ENCODE measurements at regions not wholly inside any gene's neighbourhood (a gene's known extent, or its start where the extent isn't known, plus 50 kb on each side); places are given as distances from the start of the nearest gene placed in this dataset.

- no peak for TF ChIP-seq CTCF (IDR thresholded peaks at IDR 0.05; ENCODE audit: unreplicated experiment)
- peak; percentile 32 for DNase-seq (ENCODE audit: unreplicated experiment)
- Mint-ChIP-seq H3K27me3 (ENCODE audit: insufficient read depth, unreplicated experiment) (no peaks in the 10 kb centered on the region), H3K4me1 (ENCODE audit: insufficient read depth, unreplicated experiment) (peaks cover 6% of the 10 kb centered on the region), H3K9me3 (ENCODE audit: unreplicated experiment) (peaks cover 6% of the 10 kb centered on the region), H3K27ac (ENCODE audit: low read depth, unreplicated experiment) (no peak overlapping the region), H3K4me3 (ENCODE audit: unreplicated experiment) (no peak overlapping the region), H3K36me3 (ENCODE audit: insufficient read depth, unreplicated experiment) (no peaks in the 10 kb centered on the region)
- POLR2A ChIA-PET, result interaction anchor here (0.6 to 1.6 kb wide), 5 partner anchors 15 to 171 kb away, joined by 3 to 4 read pairs (median 4); partner anchors contain the start of gene PARP1
- no TSS peak for BruUV-seq (replicated peaks)
- CTCF ChIA-PET, result interaction anchor here (1.0 to 1.4 kb wide), 3 partner anchors 8 to 68 kb away, joined by 3 to 6 read pairs (median 3); no protein-coding TSS in a partner anchor
- intact Hi-C loops (cut with micrococcal nuclease), result no loop called here
These were observed 65.4 kb upstream of the STUM start for GRCh38 chr1:226482975-226483700.

DNA sequence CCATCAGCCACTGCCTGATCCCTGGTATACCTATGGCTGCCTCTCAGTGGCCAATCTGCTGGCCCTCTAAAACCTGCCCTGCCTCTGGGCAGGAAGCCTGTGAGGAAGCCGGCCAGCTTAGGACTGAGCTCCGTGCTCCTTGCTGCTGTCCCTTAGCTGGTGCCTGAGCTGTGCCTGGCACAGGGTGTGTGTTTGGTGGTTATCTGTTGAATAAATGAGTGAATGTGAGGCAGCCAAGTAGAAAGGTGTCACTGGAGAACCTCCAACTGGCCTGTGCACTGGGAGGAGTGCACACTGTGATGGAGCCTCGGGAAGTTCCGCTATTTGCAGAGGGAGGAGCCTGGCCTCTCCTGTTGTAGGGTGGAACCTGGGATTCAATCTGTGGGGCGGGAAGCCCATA is 63.4 kb upstream of the STUM start:
- Mint-ChIP-seq H3K4me1 (ENCODE audit: insufficient read depth, unreplicated experiment) (peaks cover 13% of the 10 kb centered on the region), H3K9me3 (ENCODE audit: unreplicated experiment) (peaks cover 8% of the 10 kb centered on the region), H3K36me3 (ENCODE audit: insufficient read depth, unreplicated experiment) (no peaks in the 10 kb centered on the region), H3K27me3 (ENCODE audit: insufficient read depth, unreplicated experiment) (no peaks in the 10 kb centered on the region), H3K4me3 (ENCODE audit: unreplicated experiment) (no peak overlapping the region), H3K27ac (ENCODE audit: low read depth, unreplicated experiment) (no peak overlapping the region)
- no peak for DNase-seq (ENCODE audit: unreplicated experiment)
- intact Hi-C loops (cut with micrococcal nuclease), result no loop called here
- ChIA-PET CTCF (interaction anchor here (0.7 to 1.4 kb wide), 2 partner anchors 10 to 87 kb away, joined by 3 to 4 read pairs; no protein-coding TSS in a partner anchor), POLR2A (interaction anchor here (1.1 to 1.6 kb wide), 3 partner anchors 13 to 77 kb away, joined by 3 to 4 read pairs (median 3); partner anchors contain the start of gene PARP1)
- BruUV-seq (replicated peaks), result no TSS peak
- TF ChIP-seq CTCF (IDR thresholded peaks at IDR 0.05; ENCODE audit: unreplicated experiment), result no peak

GRCh38 chr1:226486161-226486560 is 62.4 kb upstream of the STUM start:
- Mint-ChIP-seq H3K36me3 (ENCODE audit: insufficient read depth, unreplicated experiment) (no peaks in the 10 kb centered on the region), H3K27me3 (ENCODE audit: insufficient read depth, unreplicated experiment) (no peaks in the 10 kb centered on the region), H3K9me3 (ENCODE audit: unreplicated experiment) (peaks cover 8% of the 10 kb centered on the region), H3K4me1 (ENCODE audit: insufficient read depth, unreplicated experiment) (peaks cover 13% of the 10 kb centered on the region), H3K27ac (ENCODE audit: low read depth, unreplicated experiment) (no peak overlapping the region), H3K4me3 (ENCODE audit: unreplicated experiment) (no peak overlapping the region)
- DNase-seq (ENCODE audit: unreplicated experiment), result no peak
- ChIA-PET POLR2A (interaction anchor here (1.2 kb wide), 1 partner anchor 17 kb away, joined by 4 read pairs; no protein-coding TSS in a partner anchor), CTCF (interaction anchor here (0.6 to 1.4 kb wide), 2 partner anchors 11 to 1484 kb away, joined by 3 to 4 read pairs; no protein-coding TSS in a partner anchor)
- BruUV-seq (replicated peaks), result no TSS peak
- TF ChIP-seq CTCF (IDR thresholded peaks at IDR 0.05; ENCODE audit: unreplicated experiment), result no peak
- intact Hi-C loops (cut with micrococcal nuclease), result no loop called here

DNA sequence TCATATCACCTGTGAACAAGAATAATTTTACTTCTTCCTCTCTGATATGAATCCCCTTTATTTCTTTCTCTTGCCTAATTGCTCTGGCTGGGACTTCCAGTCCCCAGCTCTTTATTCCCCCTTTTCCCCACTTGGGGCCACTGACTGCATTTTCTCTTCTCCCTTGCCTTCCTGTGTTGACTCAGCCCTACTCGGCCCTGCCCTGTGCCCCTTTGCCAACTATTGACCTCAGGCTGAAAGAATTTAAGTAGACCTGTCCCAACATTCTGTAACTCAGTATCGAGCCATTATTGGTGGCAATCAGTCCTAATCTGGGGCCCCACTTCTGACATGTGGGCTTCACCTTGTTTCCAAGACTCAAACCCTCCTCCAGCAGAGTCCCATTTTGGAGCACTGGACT is 60.6 kb upstream of the STUM start:
- H3K4me3 Mint-ChIP-seq (ENCODE audit: unreplicated experiment), result no peak overlapping the region
- intact Hi-C loops (cut with micrococcal nuclease), result loop anchor here (1.0 to 2.0 kb wide), 2 partner anchors 59 to 115 kb away; no protein-coding TSS in a partner anchor
- DNase-seq (ENCODE audit: unreplicated experiment), result peak; percentile 75
- H3K9me3 Mint-ChIP-seq (ENCODE audit: unreplicated experiment), result peaks cover 8% of the 10 kb centered on the region
- CTCF ChIA-PET, result interaction anchor here (0.7 to 1.2 kb wide), 6 partner anchors 9 to 138 kb away, joined by 3 to 5 read pairs (median 4); partner anchors contain the start of gene STUM
- no peaks in the 10 kb centered on the region for H3K27me3 Mint-ChIP-seq (ENCODE audit: insufficient read depth, unreplicated experiment)
- H3K4me1 Mint-ChIP-seq (ENCODE audit: insufficient read depth, unreplicated experiment), result peaks cover 13% of the 10 kb centered on the region
- TF ChIP-seq CTCF (IDR thresholded peaks at IDR 0.05; ENCODE audit: unreplicated experiment), result peak; percentile 27
- peak overlapping the region; percentile 44 for H3K27ac Mint-ChIP-seq (ENCODE audit: low read depth, unreplicated experiment)
- no peaks in the 10 kb centered on the region for H3K36me3 Mint-ChIP-seq (ENCODE audit: insufficient read depth, unreplicated experiment)
- no TSS peak for BruUV-seq (replicated peaks)
- POLR2A ChIA-PET, result interaction anchor here (0.7 kb wide), 1 partner anchor 800 kb away, joined by 3 read pairs; no protein-coding TSS in a partner anchor

Data from MCF 10A (cell line).